Stimulated activated CD4-positive, alpha-beta T cell treated with anti-CD3 and anti-CD28 coated beads, TNF-alpha, amount 100 ng/mL, for 4 hours (primary cell): ENCODE measurements at regions not wholly inside any gene's neighbourhood (a gene's known extent, or its start where the extent isn't known, plus 50 kb on each side); places are given as distances from the start of the nearest gene placed in this dataset.

Experiments used
- DNase-seq, 3 experiments: peaks; one replicate each; pipeline ENCODE4 v3.0.0-alpha.2; 2020; ENCODE audit warnings: low read depth in 3 of 3

DNA sequence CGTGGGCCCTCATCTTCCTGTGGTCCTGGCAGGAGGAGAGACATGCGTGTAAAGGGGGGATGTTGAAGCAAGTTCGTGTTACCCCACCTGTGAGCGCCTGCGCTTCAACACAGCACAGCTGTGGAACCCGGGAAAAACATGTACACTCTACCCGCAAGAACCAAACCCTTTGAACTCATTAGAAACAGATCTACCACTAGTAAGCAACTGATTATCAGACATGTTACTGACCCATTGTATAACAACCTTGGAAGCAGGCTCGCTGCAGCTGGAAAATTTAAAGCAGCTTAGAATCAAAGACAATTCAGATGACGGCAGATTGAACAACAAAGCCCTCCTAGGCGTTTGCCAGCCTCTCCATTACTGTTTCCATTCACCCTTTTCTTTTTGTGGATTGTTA, 771.7 kb upstream of the SALL3 start:
- no peak for DNase-seq

DNA sequence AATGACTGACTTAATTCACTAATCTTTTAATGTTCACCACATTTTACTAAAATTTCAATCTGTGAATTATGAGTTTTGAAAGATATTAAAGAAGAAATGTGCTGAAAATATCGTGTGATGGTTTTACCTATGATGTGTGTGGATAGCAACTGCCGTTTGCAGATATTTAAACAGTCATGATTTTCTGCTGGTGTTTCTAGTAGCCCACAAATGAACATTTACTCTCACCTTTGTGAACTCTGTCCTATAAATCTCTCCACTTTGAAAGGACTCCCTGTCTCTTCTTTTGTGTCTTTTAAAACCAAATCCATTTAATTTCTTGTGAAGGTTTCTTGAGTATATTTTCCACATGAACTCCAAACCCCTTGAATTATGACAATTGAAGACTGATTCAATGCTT, 771.2 kb upstream of the SALL3 start:
- no peak for DNase-seq

DNA sequence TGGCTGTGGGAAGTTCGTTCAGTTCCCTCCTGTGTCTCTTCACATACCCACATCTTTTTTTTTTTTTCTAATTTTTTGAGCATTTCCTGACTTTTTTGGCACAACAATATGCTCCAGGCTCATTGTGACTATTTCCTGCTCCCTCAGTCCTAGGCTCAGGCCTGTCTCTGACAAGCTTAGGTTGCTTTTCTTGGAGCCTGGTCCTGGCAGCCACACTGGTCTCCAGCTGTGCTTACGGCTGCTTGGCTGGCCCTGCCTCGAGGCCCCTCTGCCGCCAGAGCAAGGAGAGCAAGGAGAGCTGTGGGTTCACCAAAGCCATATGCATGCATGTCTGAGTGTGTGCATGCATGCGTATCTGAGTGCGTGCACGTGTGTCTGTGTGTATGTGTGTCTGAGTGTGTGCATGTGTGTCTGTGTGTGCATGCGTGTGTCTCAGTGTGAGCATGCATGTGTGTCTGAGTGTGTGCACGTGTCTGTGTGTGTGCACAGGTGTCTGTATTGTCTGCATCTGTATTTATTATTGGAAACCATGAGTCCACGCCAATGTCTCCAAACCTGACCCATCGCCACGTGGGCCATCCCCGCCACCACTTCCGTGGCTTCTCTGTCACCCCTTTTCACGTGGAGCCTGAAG, 766.1 kb upstream of the SALL3 start:
- no peak for DNase-seq

DNA sequence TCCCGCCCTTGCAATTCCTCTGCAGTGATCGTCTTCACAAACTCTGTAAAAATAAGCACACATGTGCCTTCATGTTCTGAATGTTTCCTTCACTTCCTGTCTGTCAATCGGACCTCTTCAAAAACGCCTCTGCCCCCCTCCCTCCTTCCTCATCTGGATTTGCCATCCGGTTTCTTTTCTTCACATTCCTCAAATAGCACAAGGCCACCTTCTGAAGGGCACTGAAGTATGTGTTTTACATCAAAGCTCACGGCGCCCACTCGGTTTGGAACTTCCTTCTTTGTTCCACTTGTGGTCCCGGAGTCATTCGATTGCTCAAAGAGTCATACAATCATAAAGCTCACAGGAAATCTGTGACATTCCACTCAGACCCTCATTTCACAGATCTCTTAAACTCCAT, 758.1 kb upstream of the SALL3 start:
- no peak for DNase-seq

DNA sequence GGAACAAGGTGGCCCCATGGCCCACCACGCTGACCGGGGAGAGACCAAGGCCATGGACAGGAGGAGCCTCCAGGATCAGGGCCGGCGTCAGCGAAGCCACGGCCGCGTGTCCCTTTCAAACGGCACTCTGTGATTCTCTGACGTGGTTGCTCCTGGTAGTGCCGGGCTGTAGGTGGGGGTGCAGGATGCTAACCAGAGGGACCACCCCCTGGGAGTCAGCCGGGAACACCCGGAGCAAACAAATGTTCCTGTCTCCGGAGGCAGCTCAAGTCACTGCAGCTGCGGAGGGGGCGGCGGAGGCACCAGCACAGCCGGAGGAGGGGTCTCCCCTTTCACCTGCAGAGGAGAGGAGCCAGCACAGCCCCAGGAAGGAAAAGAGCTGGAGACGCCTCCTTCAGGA, 750.6 kb upstream of the SALL3 start:
- no peak for DNase-seq

DNA sequence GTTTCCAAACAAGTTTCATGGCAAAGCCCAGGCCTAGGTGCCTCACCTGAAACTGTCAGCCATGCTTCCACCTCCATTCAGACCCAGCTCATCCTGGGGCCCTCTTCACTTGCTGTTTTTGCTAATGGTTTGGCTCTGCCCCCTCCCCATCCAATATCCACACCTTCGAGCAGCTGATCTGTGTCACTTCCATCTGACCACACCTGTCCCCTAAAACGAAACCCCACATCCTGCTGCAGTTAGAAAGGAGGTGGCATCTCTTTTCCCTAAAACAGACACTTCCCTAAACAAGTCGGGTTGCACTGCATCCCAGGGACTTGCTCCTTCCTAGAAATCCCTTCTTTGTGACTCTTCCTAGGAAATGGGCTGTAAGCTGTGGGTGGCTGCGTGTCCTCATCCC, 748.7 kb upstream of the SALL3 start:
- no peak for DNase-seq

DNA sequence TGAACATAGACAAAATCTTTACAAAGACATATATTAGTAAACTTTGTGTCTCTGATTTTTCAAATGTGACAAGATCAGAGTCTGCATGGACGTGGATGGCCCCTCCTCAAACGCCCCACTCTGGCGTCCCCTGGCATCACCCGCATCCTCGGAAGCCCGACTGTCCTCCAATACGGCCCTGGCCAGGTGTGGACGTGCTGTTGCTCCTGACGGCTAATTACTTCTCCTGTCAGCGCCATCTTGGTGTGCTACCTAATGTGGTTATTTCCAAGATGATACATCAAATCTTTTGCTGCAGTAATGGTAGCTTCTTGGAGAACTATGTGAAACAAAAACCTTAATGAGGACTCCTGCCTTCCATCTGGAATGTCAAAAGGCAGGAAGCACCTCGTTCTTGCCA, 747.4 kb upstream of the SALL3 start:
- DNase-seq: no peak

DNA sequence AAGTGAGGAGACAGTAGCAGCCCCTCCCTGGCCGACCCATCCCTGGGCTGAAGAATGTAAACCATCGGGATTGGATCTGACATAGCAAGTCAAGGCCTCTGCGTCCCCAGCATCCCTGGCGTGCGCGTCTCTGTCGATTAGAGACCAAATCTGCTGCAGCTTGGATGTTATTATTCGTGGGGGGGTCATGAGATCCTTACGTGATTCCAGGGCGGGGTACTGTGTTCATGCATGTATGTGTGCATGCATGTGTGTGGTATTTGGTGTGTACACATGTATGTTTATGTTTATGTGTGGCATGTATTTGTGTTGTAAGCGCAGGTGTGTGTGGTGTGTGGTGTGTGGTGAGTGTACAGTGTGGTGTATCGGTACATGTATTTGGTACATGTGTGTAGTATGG, 741.8 kb upstream of the SALL3 start:
- DNase-seq: no peak

DNA sequence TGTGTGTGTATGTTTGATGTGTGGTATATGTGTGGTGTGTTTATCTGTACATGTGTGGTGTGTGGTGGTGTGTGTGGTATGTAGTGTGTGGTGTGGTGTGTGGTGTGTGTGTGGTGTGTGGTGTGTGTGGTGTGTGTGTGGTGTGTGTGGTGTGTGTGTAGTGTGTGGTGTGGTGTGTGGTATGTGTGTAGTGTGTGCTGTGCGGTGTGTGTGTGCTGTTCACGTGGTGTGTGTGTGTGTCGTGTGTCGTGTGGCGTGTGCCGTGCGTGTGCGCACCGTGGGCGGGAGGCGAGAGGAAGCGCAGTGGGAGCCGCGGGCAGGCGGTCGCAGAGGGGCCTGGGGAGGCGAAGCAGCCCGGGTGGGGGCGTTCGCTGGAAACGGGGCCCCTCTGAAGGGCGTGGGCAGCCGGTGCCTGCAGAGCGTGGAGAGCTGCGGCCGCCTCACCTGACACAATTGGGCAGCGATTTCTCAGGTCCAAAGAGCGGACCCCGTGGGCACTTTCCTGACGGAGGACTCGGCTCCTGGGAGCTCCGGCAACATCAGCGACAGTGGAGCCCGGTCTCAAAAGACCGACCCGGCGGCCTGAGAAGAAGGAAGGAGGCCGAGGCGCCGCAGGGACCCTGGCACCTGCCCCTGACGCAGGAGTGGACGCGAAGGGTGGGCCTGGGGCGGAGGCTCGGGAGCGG, 741.1 kb upstream of the SALL3 start:
- no peak for DNase-seq

DNA sequence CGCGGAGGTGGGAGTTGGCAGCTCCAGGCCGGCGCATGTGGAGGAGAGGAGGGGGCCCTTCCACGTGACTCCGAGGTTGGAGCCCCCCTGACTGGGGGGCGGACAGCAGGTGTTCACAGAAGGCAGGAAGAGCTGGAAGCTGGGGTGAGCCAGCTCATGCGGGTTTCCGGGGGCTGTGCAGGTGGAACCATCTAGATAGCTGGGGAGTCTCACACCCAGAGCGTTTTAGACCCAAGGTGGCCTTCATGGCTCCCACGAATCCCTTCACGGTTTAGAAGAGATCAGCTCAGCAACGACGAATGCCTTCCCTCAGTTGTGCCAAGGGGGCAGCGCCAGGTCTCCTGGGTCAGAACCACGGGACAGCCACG, 740.5 kb upstream of the SALL3 start:
- DNase-seq: no peak

DNA sequence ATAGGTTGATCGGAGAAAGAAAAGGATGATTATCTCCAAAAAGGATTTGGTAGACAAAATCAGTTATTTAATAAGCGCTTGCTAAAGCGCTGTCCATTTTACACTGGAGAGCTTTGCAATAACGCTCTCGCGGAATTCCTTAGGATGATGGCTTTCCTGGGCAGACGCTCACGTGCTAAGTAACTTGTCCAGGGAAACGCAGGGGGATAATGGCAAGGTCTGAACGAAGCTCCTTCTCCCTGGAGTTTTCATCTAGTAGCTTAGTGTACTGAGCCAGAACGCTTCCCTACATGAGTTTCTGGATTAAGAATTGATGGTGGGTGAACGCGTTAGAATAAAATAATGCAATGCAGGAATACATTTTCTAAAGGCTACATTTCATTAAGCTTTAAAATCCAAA, 739.5 kb upstream of the SALL3 start:
- DNase-seq: no peak

DNA sequence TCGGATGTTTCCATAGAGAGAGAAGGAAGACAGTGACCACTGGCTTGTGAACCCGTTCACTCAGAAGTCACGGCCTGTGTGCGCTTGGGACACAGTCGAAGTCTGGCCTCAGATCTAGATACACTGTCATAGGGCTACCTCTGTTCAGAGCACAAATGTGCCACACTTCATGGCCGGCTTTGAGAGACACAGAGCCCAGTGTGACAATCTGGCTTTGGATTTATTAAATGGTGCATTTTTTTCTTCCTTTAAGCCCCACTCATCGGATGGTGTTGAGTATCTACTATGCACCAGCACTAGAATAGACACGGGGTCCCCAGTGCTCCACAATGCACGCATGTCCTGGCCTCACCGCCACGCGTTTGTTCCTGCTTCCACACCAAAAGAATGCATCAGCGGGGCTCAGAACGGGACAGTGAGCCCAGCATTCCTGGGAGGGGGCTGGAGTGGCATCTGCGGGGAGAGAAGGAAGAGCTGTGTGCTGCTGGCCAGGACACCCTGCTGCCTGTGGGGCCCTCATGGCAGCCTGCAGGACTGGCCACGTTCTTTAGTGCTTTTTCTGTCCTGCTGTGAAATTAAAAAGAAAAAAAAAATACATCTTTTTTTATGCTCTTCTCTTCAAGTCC, 738.9 kb upstream of the SALL3 start:
- no peak for DNase-seq

DNA sequence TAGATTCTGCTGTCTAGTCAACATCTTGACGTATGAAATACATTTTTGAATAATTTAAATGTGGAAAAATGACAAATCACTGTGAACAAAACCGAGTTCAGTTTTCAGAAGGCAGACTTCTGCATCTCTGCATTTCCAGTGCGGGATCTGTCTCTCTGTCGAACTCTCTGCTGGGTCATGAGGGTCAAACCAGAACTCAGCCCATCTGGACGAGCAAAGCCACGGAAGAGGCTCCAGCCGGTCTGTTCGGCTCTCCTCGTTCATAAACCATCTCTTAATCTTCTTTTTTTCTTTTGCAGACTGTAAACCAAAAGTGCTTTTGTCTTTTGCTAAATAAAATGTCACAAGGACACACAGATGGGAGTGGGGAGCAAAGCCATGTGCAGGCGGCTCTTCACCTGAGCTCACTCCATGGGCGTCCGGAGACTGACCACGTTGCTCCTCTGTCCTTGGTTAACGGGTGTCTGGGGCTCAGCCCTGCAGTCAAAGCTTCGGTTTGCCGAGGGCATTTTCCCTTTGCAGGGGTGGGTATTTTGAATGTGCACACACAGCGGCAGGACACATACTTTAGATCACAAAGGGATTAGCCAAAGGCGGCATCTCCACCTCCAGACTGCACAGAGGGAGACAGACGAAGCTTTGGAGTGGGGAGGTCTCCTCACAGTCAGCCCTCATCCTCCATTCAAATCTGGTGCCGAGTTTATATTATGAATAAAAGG, 737.9 kb upstream of the SALL3 start:
- DNase-seq: no peak

DNA sequence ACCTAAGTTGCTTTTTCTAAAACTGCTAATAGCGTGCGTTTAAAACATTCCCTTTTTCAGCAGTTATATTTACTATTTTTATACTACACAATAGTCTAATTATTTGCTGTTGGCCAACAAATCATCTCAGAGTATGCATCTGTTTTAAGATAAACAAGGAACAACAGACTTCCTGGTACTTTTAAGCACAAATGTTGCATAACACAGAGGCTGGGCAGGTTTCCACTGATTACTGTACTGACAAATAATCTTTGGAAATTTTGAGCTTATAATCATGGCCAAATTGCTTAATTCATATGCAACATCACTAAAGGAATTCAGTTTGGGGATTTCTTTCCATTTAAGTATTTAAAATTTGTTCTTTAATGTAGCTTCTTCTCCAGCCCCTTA, 737.4 kb upstream of the SALL3 start:
- DNase-seq: no peak

DNA sequence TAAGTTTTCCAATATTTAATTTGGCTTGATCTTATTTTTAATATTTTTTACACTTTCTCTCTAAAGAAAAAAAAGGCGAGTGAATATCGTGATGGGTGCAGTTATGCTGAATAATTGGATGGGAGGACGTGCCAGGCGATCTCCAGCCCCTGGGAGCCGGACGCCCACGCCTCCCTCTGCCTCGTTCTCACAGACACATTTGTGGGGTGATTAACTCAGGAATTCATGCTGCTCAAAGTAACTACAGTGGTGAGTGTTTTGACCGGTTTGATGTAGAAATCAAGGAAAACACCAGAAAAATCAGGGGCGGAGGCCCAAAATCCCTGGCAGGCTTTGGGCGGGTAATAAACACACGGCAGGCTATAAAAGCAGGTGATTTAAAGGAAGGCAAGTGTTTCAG, 736.8 kb upstream of the SALL3 start:
- DNase-seq: no peak

DNA sequence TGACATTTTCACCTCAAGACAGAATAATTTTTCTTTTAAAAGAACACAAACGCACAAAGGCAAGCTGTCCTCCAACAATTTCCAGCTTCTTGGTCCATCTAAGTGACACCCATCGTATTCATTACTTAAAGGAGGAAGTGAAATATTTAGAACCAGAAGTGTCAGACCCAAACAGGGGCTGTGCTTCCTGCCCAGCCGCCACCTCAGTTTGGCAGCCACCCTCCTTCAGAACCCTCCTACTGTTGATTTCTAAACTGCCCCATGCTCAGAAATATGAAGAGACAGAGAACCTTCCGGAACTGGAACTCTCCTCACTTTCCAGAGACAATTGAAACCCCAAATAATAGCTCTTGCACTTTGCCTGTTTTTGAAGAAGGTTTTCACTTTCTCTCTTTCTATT, 734.8 kb upstream of the SALL3 start:
- no peak for DNase-seq

DNA sequence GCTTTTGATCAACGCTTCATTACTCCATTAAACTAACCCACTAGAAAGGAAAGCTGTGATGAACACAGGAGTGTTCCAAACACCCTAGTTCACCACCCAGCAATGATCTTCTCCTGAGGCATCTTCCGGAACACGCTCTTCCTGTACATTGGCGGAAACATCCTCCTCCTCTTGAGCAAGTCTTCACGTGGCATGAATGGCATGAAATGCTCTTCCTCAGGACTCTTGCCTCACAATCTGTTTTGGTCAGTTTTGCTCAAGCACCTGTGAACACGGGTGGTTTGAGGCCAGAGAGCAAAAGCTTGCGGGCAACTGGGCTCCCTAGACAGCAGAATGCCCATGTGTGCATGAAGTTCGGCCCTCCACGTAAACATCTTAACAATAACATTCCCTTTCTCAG, 734.2 kb upstream of the SALL3 start:
- no peak for DNase-seq

DNA sequence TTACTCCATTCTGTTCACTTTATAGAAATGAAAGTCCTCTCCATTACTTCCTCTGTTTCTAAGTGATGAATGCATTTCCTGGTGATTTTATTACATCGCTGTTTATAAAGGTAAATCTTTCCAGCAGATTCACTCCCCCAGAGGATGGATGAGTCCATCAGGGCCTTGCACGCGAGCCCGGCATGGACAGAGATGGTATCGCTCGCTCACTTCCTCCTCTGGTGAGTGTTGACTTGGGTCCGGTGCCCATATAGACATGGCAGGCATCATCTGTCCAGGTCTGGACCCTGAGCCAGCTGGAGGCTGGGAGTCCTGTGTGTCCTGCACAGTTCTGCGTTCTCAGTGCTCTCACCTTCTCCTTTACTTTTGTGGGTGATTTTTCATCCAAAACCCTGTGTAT, 733.6 kb upstream of the SALL3 start:
- no peak for DNase-seq

DNA sequence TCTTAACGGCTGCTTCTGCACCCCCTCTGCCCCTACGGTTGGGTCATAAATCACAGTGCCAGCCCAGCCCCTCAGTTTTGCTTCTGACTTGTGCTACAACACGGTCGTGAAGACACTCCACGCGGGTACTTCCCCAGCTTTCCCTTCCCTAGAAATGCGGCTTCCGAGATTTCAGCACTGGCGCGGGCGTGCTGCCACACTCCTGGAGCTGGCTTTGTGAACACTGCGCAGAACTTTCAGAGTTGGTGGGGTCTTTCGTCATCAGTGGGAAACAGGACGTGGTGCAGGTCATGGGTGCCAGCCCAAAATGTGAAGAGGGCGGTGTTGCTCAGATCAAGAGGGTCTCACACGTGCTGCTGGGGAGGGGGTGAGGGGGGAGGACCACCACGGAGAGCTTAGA, 733.0 kb upstream of the SALL3 start:
- no peak for DNase-seq

DNA sequence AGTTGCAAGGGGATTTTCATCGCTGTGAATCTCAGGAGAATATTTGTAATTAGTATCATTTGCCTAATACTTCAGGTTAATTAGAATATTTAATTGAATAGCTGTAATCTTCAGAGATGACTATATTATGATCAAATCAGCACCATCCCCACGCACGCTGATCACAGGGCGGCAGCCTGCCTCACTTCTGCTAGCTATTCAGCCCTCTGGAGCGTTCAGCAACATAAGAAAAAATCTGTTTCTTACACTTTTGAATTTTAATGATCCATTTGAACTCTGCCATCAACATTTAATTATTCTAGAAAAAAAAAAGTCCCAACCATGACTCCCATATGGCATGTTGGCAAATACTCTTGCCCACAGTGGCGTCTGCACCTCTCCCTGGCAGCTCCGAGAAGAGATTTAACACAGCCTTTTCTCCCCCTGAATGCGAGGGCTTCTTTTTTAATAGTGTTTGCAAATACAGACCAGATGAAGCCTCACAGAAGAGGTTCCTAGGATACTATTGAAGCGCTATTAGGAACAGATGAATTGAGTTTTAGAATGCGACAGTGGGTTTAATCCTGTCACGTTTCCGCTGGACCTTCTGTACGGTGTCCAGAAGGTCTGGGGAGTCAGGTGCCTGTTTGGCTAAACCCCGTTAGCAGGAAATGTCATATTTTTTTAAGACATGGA, 731.9 kb upstream of the SALL3 start:
- DNase-seq: no peak

DNA sequence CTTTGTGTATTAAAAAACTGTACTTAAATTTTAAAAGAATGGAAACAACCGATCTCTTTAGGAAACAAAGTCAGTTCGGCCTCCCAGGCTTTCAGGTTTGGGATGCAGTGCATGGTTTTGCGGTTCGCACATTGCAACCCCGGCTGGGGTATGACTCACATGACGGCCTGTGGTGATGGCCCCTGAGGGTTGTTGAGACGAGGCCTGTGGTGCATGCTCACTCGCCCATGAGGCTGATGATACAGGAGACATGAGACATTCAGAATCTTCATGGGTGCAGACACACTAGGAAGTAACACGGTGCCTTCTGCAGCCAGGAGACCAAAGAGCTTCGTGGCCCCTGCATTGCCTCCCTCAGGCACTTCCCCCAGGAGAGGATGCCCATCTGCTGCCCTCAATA, 724.6 kb upstream of the SALL3 start:
- no peak for DNase-seq

DNA sequence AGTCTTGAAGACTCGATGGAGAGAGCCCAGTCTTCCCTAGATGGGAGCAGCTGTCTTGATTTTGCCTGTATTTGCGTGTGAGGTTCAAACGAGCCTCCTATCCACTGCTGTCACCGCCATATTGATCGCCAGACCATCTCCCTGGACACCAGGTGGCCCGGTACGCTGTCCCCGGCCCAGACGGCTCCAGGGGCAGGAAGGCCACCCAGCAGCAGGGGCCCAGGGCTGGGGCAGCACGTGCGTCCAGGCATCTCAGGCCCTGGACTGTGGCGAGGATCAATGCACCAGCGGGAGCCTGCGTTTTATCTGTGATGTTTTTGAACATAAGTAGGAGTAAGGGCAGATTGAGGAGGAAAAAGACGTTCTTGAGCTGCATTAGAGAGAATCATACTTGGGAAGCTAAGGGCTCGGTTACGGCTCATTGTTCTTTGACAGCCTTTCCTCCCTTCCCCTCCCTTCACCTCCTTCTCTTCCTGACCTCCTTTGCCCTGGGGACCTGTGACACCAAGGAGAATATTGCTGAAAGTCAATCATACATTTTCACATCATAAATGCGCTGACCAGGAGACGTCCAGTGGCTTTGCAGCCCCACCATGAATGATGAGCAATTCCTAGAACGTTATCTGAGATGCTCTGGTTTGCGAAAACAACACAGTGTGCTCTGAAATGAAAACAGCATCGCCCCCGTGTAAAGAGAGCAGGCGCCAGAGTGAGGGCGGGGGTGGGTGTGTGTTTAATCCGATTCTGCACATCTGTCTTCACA, 711.2 kb upstream of the SALL3 start:
- DNase-seq: no peak
